ENCODE measurements at regions not wholly inside any gene's neighbourhood (a gene's known extent, or its start where the extent isn't known, plus 50 kb on each side); places are given as distances from the start of the nearest gene placed in this dataset.
"Not testable (repeated sequence)": the region's sequence is repeated elsewhere in the genome, so short reads cannot be mapped to it uniquely, and the experiment has no call there.

DNA sequence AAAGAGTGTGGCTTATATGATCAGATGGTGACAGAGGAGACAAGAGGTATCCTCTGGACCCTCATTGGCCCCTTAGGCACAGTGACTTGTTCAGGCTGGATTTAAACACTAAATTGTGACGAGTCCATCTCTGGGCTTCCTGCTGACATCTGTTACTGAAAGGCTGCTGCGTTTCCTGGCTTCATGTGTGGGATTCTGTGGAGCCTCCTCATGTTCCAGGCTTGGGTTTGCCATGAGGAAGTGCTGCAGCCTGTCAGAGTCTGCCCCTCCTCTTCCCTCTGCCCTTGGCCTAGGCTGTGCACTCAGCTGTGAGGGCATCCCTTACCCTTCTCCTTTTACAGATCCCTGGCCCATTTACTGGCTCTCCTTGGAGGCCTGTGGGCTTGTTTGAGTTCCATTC lies 159.1 kb upstream of the TTC29 start:
- no peak for DNase-seq

GRCh38 chr4:147108409-147108808 lies 162.7 kb upstream of the TTC29 start:
- no peak for DNase-seq

DNA sequence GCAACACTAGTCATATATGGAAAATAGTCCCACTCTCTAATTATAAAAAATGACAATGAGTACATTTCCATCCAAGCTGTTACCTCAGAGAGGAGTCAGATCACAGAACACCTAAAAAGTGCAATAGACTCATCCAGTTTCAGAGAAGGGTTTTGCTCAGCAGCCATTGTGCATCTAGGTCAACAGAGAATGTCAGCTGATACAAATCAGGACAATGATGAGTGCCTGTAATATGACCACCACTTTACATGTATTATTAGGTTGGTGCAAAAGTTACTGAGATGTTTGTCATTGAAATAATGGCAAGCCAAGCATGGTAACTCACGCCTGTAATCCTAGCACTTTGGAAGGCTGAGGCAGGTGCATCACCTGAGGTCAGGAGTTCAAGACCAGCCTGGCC lies 164.1 kb upstream of the TTC29 start:
- DNase-seq = no peak

DNA sequence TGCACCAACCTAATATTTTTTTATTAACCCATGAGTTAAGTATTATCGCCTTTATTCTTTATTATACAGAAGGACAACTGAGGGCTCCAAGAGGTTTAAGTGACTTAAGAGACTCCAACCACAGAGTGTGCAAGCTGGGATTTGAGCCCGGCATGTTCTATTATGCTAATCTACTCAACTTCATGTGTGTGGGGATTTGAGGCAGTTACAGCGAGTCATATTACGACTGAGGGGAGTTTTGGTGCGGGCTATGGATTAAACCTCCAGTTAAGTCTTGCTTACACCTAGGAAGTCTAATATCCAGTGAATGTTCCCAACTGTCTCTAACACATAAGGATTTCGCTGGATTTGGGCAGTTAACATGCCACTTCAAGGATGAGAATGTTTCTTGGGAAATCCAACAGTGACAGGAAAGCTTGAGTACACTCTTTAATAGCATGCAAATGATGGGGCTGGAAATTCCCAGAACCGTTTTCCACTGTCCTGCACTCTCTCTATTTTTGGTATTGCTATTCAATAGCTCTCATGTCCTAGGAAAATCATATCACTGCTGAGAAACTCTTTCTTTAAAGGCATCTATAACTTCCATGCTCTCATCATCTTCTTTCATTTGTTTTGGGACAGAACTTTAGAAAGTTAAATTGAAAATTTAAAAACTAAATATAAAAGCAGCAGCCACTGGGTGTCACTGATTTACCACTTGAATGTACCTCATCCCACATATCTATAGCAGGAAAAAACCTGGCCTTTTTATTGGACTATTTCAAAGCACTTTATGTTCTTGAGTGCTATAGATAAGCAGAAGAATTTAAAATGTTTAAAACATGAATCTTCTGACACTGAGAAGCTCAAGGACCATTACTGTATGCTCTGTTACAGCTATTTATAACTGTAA lies 165.1 kb upstream of the TTC29 start:
- no peak for DNase-seq

DNA sequence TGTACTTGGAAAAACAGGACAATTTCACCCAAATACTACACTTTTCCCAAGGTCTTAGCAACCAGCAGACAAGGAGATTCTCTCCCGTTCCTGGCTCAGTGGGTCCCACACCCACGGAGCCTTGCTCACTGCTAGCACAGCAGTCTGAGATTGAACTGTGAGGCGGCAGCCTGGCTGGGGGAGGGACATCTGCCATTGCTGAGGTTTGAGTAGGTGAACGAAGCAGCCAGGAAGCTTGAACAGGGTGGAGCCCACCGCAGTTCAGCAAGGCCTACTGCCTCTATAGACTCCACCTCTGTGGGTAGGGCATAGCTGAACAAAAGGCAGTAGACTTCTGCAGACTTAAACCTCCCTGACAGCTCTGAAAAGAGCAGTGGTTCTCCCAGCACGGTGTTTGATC lies 166.5 kb upstream of the TTC29 start:
- not testable (repeated sequence) for DNase-seq

- DNase-seq = no peak
Measured at GRCh38 chr4:147117431-147117830, 171.8 kb upstream of the TTC29 start.

GRCh38 chr4:147118528-147118927 lies 172.9 kb upstream of the TTC29 start:
- no peak for DNase-seq

DNA sequence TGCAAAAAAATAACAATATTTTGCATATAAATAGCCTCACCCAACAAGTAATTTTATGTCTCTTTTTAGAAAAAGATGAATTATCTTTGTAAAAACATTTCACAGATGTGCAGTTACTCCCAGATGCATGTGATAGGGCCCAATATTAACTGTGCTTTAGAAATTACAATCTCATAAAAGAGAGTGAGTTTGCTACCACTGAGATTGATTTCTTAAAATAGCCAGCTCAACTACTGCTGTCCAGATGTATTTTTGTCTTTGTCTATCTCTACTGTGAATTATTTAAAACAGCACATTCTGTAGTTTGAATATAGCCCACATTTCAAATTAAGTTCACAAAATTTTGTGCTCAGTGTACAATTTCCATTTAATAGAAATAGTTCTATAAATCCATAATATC lies 177.0 kb upstream of the TTC29 start:
- DNase-seq = no peak

DNA sequence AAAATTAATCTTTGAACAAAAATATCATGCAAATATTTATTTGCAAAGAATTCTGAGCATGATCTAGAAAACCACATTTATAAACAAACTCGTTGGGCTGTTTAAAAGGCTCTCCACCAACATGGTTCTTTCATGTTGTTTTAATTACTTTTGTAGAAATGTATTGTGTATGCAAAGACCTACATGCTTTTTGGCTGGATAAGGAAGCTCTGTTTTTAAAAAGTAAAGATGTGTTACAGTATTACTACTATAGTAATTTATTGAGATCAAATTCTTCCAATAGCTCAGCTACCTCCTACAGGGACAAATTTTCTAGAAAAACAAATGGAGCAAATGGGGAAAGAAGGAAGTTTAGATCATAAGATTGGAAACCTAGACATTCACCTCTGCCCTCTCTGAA lies 177.5 kb upstream of the TTC29 start:
- no peak for DNase-seq

DNA sequence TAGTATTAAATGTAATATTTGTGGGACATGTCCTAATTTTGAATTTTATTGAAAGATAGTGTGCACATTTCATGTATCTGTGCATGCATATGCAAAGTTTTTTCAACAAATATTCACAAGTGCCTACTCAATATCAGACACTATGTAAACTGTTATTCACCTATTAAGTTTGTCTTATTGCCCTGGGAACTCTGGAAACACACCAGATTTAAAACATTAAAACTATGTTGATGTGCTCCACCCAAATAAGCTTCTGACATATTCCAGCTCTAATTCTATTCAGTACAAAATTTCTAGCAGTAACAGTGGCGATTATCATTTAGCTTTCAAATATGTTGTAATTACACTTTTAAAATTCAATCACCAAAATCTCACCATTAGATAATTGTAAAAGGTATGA lies 183.1 kb upstream of the TTC29 start:
- no peak for DNase-seq

DNA sequence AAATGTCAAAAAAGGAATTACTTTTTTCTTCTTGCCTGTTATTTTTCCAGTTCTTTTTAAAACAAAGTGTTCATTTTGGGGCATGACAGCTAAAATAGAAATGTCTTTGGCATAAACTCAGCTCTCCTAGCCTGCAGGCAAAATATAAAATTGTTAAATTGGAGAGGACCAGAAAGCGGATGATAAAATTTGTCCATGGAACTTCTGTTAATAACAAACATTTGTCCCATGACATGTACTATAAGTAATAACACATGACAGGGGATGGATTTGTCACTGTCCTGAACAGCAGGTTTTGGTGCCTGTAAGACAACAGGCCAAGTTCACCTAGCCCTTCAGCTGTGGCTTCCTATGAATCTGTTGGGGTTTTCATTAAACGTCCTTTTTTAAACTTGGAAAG lies 184.0 kb upstream of the TTC29 start:
- no peak for DNase-seq

DNA sequence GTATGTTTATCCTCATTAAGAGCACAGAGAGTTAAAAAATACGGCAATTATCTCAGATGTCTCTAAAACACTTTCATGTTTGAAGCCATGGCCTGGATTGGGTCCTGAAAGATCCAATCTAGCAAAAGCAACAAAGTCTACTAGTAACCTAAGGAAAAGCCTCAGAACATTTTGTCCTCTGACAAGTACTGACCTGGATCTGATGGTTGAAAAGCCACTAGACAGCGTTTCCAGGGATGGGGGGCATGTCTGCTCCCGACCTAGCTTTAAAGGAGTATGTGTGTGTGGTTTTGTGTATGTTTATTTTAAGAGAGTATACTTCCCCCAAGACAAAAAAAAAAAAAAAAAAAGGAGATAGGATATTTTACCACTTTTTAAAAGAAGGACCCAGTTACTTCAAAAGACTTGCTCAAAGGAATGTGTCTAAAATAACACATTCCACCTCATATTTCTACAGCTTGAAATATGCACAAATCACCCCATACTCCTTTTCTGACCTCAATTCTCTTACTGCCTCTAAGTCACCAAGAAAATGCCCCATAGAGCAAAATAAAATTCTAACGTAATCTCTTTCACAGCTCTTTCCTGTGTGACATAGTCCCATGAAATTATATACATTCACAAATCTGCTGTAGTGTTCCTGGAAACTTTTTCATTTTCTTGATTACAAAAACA lies 189.0 kb upstream of the TTC29 start:
- no peak for DNase-seq

DNA sequence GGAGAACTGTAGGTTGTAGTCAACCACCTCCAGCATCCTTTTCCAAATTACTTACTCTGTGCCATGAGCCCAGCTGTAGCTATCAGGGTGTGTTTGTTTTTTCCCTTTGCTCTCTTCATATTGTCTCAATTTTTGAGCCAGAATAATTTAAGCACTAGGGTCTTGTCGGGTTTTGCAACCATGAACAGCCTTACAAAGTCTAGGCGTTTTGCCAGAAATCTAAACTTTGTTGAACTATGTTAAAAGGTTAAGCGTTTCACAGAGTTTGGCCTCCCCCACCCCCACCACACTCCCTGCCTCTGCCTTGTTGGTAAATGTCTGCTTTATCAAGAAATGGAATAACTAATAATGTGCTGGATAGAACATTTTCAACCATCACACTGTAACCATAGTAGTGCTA lies 190.6 kb upstream of the TTC29 start:
- no peak for DNase-seq

DNA sequence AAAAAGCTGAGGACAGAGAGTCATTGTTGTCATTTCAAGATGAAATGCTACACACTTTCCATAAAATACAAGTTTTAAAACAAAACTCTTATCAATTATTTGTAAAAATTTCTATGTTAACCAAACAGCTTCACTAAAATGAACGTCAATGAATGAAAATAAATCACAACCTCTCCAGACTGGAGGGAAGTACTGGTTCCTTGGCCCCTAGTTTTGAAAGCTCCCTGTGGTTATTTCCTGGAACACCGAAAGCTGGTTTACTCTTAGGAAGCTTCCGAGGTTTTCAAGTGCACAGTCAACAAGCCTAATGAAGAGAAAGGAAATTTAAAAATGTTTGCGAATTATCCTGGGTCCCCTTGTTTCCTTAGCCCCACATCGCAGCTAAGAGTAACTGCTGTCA lies 191.1 kb upstream of the TTC29 start:
- no peak for DNase-seq

DNA sequence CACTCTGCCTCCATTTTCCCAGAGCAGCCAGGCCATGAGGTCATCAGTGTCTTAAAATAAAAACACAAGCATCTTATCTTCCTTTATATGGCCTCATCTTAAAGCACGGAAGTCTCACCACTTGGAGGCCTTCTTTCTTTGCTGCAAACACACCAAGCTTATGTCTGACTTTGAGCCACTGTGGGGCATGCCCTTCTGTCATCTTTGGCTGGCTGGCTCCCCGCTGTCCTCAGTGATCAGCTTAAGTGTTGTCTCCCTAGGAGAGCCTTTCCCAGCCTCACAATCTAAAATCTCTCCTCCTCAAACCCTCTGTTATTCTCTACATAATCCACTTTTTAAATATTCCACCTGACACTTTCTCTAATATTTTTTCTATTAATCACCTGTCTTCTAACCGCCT lies 191.6 kb upstream of the TTC29 start:
- no peak for DNase-seq

GRCh38 chr4:147138171-147138570 lies 192.5 kb upstream of the TTC29 start:
- no peak for DNase-seq

DNA sequence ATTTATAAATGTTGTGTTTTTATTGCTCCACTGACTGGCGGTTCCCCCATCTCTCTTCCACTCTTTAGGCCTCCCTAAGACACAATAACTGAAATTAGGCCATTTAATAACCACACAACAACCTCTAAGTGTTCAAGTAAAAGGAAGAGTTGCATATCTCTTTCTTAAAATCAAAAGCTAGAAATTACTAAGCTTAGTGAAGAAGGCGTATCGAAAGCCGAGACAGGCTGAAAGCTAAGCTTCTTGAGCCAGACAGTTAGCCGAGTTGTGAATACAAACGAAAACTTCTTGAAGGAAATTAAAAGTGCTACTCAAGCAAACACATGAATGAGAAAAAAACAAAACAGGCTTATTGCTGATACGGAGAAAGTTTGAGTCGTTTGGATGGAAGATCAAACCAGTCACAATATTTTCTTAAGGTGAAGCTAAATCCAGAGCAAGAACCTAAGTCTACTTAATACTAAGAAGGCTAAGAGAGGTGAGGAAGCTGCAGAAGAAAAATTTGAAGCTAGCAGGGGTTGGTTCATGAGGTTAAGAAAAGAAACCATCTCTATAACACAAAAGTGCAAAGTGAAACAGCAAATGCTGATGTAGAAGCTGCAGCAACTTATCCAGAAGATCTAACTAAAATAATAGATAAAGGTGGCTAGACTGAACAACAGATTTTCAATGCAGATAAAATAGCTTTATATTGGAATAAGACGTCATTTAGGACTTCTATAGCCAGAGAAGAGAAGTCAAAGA lies 194.0 kb upstream of the TTC29 start:
- no peak for DNase-seq

- no peak for DNase-seq
Measured at GRCh38 chr4:147151763-147152162, 206.1 kb upstream of the TTC29 start.

DNA sequence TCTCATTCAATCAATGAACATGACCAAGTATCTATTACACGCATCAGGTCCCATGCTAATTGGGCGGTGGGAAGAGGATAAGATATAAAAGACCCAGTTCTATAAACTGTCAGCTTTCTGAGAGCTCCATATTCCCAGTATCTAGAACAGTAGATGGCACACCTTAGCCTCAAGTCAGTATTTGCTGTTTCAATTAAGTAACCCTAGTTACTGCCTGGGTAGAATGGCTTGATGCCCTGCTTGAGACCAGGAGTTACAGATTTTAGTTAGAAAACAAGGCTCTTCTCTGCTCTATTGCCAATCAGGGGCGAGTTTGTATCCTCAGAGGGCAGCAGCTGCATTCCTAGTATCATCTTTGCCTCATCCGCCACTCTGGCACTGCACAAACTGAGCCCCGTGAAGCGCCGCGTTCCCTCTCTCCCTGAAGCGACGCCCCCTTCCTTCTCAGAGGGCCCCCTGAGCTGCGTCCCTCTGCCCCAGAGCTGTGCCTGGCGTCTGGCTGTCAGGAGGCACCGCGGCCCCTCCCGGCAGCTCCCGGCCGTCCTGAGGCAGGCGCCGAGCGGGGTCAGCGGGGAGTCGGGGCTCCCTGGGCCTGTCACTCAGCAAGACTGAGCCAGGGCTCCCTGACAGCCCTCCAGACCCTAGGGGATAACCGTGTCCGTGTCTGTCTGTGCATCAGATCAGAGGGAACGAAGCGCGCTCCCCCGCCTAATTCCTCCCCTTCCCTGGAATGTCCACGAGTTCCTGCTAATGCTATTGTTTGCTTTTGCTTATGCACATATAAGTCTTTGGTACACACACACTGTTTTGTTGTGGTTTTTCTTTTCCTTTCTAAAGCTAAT lies 212.4 kb upstream of the TTC29 start:
- no peak for DNase-seq

DNA sequence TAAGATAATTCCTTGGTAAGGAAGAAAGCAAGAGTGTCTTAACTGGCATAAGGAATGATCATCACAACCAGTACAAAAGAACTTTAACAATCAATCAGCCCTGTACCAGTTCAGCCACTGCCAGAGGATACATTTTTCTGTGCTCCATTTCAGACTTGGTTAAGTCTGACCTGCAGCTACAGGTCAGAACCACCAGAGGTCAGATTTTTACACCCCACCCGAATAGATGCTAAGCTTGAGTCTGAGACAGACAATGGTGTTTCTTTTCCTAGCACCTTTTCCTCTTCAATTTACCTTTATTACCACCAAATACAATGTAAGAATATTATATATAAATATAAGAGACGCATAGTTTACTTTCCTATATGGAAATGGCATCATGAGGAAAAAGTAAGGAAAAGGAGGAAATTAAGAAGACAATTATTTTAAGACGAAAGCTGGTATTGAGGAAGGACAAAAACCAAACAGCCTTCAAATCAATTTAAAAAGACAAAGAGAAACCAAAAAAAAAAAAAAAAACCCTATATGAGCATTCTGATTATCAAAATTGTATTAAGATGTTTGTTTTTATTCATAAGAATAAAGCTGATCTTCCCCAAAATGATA lies 215.3 kb upstream of the TTC29 start:
- no peak for DNase-seq

GRCh38 chr4:147163311-147163710 lies 217.6 kb upstream of the TTC29 start:
- no peak for DNase-seq

- not testable (repeated sequence) for DNase-seq
Measured at GRCh38 chr4:147168200-147168599, 222.5 kb upstream of the TTC29 start.
